PC-3 (cell line): ENCODE measurements at regions not wholly inside any gene's neighbourhood (a gene's known extent, or its start where the extent isn't known, plus 50 kb on each side); places are given as distances from the start of the nearest gene placed in this dataset.

Experiments
- EZH2 ChIP-seq: fragments of 300-600 bp; sonication (generic); IDR thresholded peaks from one replicate; pipeline ENCODE4 v1.6.1; 2017; ENCODE audit warnings: antibody characterized with exemption, mild to moderate bottlenecking, low read length; ENCODE audit not compliant: unreplicated experiment
- TF ChIP-seq, protein P1 (sequence below): fragments of 300-600 bp; sonication (generic); conservative IDR thresholded peaks from 2 replicates; pipeline ENCODE4 v1.5.1; 2017; ENCODE audit warnings: antibody characterized with exemption, low read depth, mild to moderate bottlenecking, low read length

DNA sequence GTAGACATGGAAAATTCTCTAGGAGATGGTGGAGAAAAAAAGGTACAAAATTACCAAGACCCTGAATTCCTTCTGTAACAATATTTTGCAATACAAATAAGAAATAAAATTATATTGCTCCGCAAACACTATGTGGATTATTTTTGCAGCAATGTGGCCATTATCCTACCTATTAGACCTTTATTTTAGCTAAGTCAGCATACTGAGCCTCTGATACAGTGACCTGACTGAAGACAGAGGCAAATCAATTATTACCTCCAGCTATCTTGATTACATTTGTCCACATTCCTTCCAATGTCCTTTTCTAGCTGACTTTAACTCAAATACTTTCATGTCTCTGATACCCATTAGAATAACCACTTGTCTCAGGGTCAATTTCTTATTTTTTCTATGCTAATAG, 610.9 kb downstream of the LRRIQ3 start:
- TF ChIP-seq EZH2: no peak
- TF ChIP-seq, protein P1, sequence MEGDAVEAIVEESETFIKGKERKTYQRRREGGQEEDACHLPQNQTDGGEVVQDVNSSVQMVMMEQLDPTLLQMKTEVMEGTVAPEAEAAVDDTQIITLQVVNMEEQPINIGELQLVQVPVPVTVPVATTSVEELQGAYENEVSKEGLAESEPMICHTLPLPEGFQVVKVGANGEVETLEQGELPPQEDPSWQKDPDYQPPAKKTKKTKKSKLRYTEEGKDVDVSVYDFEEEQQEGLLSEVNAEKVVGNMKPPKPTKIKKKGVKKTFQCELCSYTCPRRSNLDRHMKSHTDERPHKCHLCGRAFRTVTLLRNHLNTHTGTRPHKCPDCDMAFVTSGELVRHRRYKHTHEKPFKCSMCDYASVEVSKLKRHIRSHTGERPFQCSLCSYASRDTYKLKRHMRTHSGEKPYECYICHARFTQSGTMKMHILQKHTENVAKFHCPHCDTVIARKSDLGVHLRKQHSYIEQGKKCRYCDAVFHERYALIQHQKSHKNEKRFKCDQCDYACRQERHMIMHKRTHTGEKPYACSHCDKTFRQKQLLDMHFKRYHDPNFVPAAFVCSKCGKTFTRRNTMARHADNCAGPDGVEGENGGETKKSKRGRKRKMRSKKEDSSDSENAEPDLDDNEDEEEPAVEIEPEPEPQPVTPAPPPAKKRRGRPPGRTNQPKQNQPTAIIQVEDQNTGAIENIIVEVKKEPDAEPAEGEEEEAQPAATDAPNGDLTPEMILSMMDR: no peak
